Esophagus muscularis mucosa (tissue), 4 donors: ENCODE measurements at regions not wholly inside any gene's neighbourhood (a gene's known extent, or its start where the extent isn't known, plus 50 kb on each side); places are given as distances from the start of the nearest gene placed in this dataset.

Source experiments
- EP300 ChIP-seq: sonication (generic); formaldehyde crosslinking; IDR thresholded peaks from one replicate; pipeline ENCODE4 v1.6.1; 2017; ENCODE audit warnings: antibody characterized with exemption
- POLR2A ChIP-seq: fragments of 450-650 bp; IDR thresholded peaks from one replicate; pipeline ENCODE4 v1.6.1; 2017; ENCODE audit warnings: antibody characterized with exemption, moderate library complexity, mild to moderate bottlenecking, low read depth
- TF ChIP-seq, protein P1 (sequence below), 3 experiments: fragments of 200-600 bp in 2 of 3; fragments of 450-650 bp in 1 of 3; sonication (generic) in 2 of 3; IDR thresholded peaks; one replicate each; pipeline ENCODE4 v1.5.1; 2017 to 2019; ENCODE audit warnings: antibody characterized with exemption in 3 of 3, mild to moderate bottlenecking in 2 of 3, moderate library complexity in 1 of 3

- TF ChIP-seq, protein P1, sequence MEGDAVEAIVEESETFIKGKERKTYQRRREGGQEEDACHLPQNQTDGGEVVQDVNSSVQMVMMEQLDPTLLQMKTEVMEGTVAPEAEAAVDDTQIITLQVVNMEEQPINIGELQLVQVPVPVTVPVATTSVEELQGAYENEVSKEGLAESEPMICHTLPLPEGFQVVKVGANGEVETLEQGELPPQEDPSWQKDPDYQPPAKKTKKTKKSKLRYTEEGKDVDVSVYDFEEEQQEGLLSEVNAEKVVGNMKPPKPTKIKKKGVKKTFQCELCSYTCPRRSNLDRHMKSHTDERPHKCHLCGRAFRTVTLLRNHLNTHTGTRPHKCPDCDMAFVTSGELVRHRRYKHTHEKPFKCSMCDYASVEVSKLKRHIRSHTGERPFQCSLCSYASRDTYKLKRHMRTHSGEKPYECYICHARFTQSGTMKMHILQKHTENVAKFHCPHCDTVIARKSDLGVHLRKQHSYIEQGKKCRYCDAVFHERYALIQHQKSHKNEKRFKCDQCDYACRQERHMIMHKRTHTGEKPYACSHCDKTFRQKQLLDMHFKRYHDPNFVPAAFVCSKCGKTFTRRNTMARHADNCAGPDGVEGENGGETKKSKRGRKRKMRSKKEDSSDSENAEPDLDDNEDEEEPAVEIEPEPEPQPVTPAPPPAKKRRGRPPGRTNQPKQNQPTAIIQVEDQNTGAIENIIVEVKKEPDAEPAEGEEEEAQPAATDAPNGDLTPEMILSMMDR (IDR thresholded peaks at IDR 0.05): no peak
- no peak for TF ChIP-seq EP300
- no peak for TF ChIP-seq POLR2A
Measured at GRCh38 chr2:187966924-187967323, 324.8 kb upstream of the GULP1 start.
